Prostate gland (tissue), 2 donors: ENCODE measurements at regions not wholly inside any gene's neighbourhood (a gene's known extent, or its start where the extent isn't known, plus 50 kb on each side); places are given as distances from the start of the nearest gene placed in this dataset.

Experiments
- CTCF ChIP-seq, 4 experiments: fragments of 200-600 bp in 2 of 4; fragments of 450-650 bp in 2 of 4; sonication (generic) in 2 of 4; IDR thresholded peaks; 1 replicate in 3 of 4; 2 replicates in 1 of 4; pipeline ENCODE4 v1.5.1; 2016 to 2019; ENCODE audit warnings: antibody characterized with exemption in 4 of 4, mild to moderate bottlenecking in 2 of 4, moderate library complexity in 2 of 4
- POLR2AphosphoS5 ChIP-seq: sonication (generic); formaldehyde crosslinking; IDR thresholded peaks from one replicate; pipeline ENCODE4 v1.6.1; 2017; ENCODE audit warnings: antibody characterized with exemption

GRCh38 chr7:17239046-17239445, 59.4 kb upstream of the AHR start:
- TF ChIP-seq CTCF (IDR thresholded peaks at IDR 0.05) (no peak), POLR2AphosphoS5 (no peak)
